H1 (cell line): ENCODE measurements at regions not wholly inside any gene's neighbourhood (a gene's known extent, or its start where the extent isn't known, plus 50 kb on each side); places are given as distances from the start of the nearest gene placed in this dataset.

Source experiments
- CREB1 ChIP-seq: IDR thresholded peaks from 2 replicates; pipeline ENCODE4 v1.6.1; 2012; ENCODE audit warnings: inconsistent platforms
- KDM1A ChIP-seq: fragments of 200-600, 300-600 bp; sonication (generic); IDR thresholded peaks from 2 replicates; pipeline ENCODE4 v1.7.1; 2016; ENCODE audit warnings: mild to moderate bottlenecking, low read length, borderline replicate concordance
- RBBP5 ChIP-seq: IDR thresholded peaks from 2 replicates; pipeline ENCODE4 v1.7.1; 2012; ENCODE audit warnings: low read depth, mild to moderate bottlenecking, inconsistent platforms, low read length, moderate library complexity, borderline replicate concordance
- TCF12 ChIP-seq: IDR thresholded peaks from 2 replicates; pipeline ENCODE4 v1.6.1; 2011; ENCODE audit warnings: low read depth, mild to moderate bottlenecking, low read length
- ZNF274 ChIP-seq: IDR thresholded peaks from 2 replicates; pipeline ENCODE4 v1.7.0; 2012; ENCODE audit warnings: low read length, borderline replicate concordance; ENCODE audit errors: extremely low read depth
- TF ChIP-seq, protein P1 (sequence below), 3 experiments: IDR thresholded peaks; 1 replicate in 2 of 3; 2 replicates in 1 of 3; pipeline versions ENCODE4 v1.5.1 to v1.6.1; 2011; ENCODE audit warnings: low read length in 3 of 3, mild to moderate bottlenecking in 3 of 3, inconsistent platforms in 2 of 3, low read depth in 1 of 3, moderate library complexity in 1 of 3; ENCODE audit not compliant: insufficient read depth in 1 of 3; ENCODE audit errors: control extremely low read depth in 1 of 3

DNA sequence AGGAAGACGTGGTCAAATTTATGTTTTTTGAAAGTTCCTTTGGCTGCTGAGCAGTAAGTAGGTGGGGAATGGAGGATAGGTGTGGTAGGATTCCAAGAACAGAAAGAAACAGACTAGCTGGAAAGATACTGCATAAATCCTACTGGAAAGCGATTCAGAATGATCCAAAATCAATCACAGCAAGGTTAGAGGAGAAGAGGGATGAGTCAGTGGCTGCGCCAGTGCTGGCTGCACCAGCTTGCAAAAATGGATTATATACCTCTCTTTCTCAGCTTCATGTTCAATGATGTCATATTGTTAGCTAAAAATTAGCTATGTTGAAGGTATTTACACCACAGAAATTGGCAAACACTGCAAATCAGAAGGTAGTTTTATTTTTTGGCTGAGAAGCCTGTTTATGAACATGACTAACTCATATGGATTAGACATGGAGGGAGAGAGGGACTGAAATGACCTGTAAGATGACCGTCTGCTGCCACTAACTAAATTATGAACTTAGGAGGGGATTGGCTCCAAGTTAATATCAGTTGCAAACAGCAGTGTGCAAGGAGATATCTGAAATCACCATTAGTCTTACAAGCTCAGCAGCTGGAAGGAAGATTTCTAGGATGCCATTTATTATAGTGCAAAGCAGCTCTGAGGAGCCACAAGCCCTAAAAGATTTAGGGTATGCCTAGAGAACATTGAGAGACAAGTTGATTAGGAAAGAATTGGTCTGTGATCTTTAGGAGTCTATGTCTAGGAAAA, 405.3 kb downstream of the MID1IP1 start (continued):
- TF ChIP-seq, protein P1, sequence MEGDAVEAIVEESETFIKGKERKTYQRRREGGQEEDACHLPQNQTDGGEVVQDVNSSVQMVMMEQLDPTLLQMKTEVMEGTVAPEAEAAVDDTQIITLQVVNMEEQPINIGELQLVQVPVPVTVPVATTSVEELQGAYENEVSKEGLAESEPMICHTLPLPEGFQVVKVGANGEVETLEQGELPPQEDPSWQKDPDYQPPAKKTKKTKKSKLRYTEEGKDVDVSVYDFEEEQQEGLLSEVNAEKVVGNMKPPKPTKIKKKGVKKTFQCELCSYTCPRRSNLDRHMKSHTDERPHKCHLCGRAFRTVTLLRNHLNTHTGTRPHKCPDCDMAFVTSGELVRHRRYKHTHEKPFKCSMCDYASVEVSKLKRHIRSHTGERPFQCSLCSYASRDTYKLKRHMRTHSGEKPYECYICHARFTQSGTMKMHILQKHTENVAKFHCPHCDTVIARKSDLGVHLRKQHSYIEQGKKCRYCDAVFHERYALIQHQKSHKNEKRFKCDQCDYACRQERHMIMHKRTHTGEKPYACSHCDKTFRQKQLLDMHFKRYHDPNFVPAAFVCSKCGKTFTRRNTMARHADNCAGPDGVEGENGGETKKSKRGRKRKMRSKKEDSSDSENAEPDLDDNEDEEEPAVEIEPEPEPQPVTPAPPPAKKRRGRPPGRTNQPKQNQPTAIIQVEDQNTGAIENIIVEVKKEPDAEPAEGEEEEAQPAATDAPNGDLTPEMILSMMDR (IDR thresholded peaks at IDR 0.05; ENCODE audit: control extremely low read depth in 1 of 3, insufficient read depth in 1 of 3, low read depth in 1 of 3, low read length in 3 of 3) = no peak
- no peak for TF ChIP-seq ZNF274
- no peak for TF ChIP-seq RBBP5
- TF ChIP-seq CREB1 = no peak
- TF ChIP-seq TCF12 = no peak
- no peak for TF ChIP-seq KDM1A
